ENCODE measurements at regions not wholly inside any gene's neighbourhood (a gene's known extent, or its start where the extent isn't known, plus 50 kb on each side); places are given as distances from the start of the nearest gene placed in this dataset.

DNA sequence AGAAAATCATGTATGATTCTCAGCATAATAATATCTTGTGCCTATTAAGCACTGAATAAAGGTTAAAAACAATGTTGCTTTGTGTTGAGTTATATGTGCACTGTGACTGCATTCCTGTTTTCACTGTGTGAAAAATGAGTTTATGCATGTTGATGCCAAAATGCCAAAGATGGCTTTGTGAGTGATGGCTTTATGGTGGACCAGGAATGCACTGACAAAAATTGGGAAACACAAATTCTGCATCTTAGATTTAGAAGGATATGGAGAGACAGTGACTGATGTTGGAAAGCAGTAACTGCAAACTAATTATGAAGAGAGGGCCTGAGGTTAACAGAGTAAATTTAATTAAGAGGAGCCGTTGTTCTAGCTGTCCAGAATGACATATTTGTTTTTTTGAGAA, 440.4 kb downstream of the KIF20B start:
- TF ChIP-seq, protein P1, sequence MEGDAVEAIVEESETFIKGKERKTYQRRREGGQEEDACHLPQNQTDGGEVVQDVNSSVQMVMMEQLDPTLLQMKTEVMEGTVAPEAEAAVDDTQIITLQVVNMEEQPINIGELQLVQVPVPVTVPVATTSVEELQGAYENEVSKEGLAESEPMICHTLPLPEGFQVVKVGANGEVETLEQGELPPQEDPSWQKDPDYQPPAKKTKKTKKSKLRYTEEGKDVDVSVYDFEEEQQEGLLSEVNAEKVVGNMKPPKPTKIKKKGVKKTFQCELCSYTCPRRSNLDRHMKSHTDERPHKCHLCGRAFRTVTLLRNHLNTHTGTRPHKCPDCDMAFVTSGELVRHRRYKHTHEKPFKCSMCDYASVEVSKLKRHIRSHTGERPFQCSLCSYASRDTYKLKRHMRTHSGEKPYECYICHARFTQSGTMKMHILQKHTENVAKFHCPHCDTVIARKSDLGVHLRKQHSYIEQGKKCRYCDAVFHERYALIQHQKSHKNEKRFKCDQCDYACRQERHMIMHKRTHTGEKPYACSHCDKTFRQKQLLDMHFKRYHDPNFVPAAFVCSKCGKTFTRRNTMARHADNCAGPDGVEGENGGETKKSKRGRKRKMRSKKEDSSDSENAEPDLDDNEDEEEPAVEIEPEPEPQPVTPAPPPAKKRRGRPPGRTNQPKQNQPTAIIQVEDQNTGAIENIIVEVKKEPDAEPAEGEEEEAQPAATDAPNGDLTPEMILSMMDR (IDR thresholded peaks at IDR 0.05; ENCODE audit: low read depth, low read length, missing control alignments) = no peak
- no peak overlapping the region for H3K4me3 ChIP-seq (ENCODE audit: low read depth, low read length)
- no peak for DNase-seq (ENCODE audit: low read depth)

- DNase-seq (ENCODE audit: low read depth) = no peak
- H3K4me3 ChIP-seq (ENCODE audit: low read depth, low read length) = no peak overlapping the region
- TF ChIP-seq, protein P1 (IDR thresholded peaks at IDR 0.05; ENCODE audit: low read depth, low read length, missing control alignments) = no peak
Measured at GRCh38 chr10:90143937-90144336, 442.5 kb downstream of the KIF20B start.

GRCh38 chr10:90148116-90148855, 446.9 kb downstream of the KIF20B start:
- TF ChIP-seq, protein P1 (IDR thresholded peaks at IDR 0.05; ENCODE audit: low read depth, low read length, missing control alignments) = peak; percentile 44
- H3K4me3 ChIP-seq (ENCODE audit: low read depth, low read length) = no peak overlapping the region
- DNase-seq (ENCODE audit: low read depth) = no peak

- TF ChIP-seq, protein P1 (IDR thresholded peaks at IDR 0.05; ENCODE audit: low read depth, low read length, missing control alignments) = no peak
- H3K4me3 ChIP-seq (ENCODE audit: low read depth, low read length) = no peak overlapping the region
- no peak for DNase-seq (ENCODE audit: low read depth)
Measured at GRCh38 chr10:90149563-90149962, 448.2 kb downstream of the KIF20B start.

GRCh38 chr10:90162271-90162853, 461.0 kb downstream of the KIF20B start:
- TF ChIP-seq, protein P1 (IDR thresholded peaks at IDR 0.05; ENCODE audit: low read depth, low read length, missing control alignments) = no peak
- no peak overlapping the region for H3K4me3 ChIP-seq (ENCODE audit: low read depth, low read length)
- no peak for DNase-seq (ENCODE audit: low read depth)

- TF ChIP-seq, protein P1 (IDR thresholded peaks at IDR 0.05; ENCODE audit: low read depth, low read length, missing control alignments) = no peak
- H3K4me3 ChIP-seq (ENCODE audit: low read depth, low read length) = no peak overlapping the region
- no peak for DNase-seq (ENCODE audit: low read depth)
Measured at GRCh38 chr10:90167174-90168064, 466.0 kb downstream of the KIF20B start.

All from GM12864 (cell line).